ENCODE measurements at regions not wholly inside any gene's neighbourhood (a gene's known extent, or its start where the extent isn't known, plus 50 kb on each side); places are given as distances from the start of the nearest gene placed in this dataset.

DNA sequence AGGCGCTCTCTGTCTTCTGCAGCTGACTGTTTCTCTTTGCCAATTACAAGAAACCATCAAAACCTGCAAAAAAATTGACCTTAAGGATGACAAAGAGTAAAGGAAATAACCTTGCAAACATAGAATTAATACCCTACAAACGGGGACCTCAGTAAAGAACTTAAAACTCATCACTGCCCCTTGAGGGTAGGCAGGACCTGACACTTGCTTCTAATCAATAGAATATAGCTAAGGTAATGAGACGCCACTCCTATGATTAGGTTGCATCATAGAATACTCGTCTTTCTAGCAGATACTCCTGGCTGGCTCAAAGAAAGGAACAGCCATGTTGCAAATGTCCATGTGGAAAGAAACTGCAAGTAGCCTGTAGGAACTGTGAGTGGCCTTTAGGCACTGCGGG is 140.0 kb downstream of the XPNPEP1 start:
- intact Hi-C loops (cut with micrococcal nuclease): no loop called here
- Histone ChIP-seq H3K9me2 (replicated peaks; ENCODE audit: low read length) (no peaks in the 10 kb centered on the region), H4K20me1 (ENCODE audit: low read length) (no peaks in the 10 kb centered on the region), H3K79me2 (ENCODE audit: low read length) (no peaks in the 10 kb centered on the region), H3K27ac (ENCODE audit: low read length) (no peak overlapping the region), H3K4me2 (ENCODE audit: low read length) (no peak overlapping the region), H2AFZ (ENCODE audit: low read length) (no peak overlapping the region), H3K36me3 (ENCODE audit: low read depth, low read length) (no peaks in the 10 kb centered on the region), H3K27me3 (ENCODE audit: low read length) (no peaks in the 10 kb centered on the region), H3K9me3 (ENCODE audit: low read length) (no peaks in the 10 kb centered on the region), H3K9ac (ENCODE audit: low read length) (no peak overlapping the region), H3F3A (ENCODE audit: low read length, unreplicated experiment) (no peaks in the 10 kb centered on the region), H3K4me1 (ENCODE audit: insufficient read depth, low read length) (no peaks in the 10 kb centered on the region), H3K4me3 (ENCODE audit: low read length) (no peak overlapping the region)
- no TSS peak for BruUV-seq (replicated peaks)
- DNase-seq (no peak), ATAC-seq (no peak)
- TF ChIP-seq EZH2phosphoT487 (IDR thresholded peaks at IDR 0.05; ENCODE audit: borderline replicate concordance, low read length) (no peak), EZH2 (IDR thresholded peaks at IDR 0.05; ENCODE audit: low read length, unreplicated experiment) (no peak)
- TF ChIP-seq, protein P1, sequence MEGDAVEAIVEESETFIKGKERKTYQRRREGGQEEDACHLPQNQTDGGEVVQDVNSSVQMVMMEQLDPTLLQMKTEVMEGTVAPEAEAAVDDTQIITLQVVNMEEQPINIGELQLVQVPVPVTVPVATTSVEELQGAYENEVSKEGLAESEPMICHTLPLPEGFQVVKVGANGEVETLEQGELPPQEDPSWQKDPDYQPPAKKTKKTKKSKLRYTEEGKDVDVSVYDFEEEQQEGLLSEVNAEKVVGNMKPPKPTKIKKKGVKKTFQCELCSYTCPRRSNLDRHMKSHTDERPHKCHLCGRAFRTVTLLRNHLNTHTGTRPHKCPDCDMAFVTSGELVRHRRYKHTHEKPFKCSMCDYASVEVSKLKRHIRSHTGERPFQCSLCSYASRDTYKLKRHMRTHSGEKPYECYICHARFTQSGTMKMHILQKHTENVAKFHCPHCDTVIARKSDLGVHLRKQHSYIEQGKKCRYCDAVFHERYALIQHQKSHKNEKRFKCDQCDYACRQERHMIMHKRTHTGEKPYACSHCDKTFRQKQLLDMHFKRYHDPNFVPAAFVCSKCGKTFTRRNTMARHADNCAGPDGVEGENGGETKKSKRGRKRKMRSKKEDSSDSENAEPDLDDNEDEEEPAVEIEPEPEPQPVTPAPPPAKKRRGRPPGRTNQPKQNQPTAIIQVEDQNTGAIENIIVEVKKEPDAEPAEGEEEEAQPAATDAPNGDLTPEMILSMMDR (conservative IDR thresholded peaks at IDR 0.05; ENCODE audit: low read depth, low read length): no peak
- ChIA-PET POLR2A (ENCODE audit: unreplicated experiment) (no interaction called here), CTCF (no interaction called here)

DNA sequence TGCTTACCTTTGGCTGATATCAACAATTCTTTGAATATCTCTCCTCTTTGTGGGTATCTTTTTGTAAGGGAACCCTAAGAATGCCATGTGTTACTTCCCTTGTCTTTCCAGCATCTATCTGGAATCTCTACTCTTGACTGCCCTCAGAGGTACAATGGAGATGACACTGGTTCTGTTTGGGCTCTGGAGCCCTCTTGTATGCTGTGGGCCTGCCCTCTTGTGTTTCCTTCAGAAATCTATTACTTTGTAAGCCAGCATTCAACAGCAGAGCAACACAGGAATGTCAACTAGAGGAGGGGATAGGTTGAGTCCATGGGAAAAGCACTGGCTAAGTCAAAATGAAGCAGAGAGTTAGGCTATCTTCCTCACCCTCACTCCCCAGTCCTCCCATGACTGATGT is 142.3 kb downstream of the XPNPEP1 start:
- CTCF ChIA-PET: no interaction called here

DNA sequence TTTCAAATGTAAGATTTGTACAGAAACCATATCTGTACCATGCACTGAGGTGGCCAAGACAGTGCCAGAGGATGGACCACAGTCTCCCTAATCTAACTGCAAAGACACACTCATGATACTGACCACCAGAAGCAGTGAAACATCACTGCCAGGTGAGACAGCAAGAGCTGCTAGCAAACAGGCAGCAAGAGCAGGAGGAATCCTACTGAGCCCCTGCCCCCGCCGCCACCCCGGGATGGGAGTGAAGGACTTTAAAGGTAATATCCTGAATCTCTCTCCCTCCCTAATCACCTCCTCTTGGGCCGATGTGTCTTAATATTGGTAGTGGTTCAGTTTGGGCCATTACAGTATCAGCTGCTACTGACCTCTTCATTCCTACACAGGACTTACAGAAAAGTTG is 144.3 kb downstream of the XPNPEP1 start:
- Histone ChIP-seq H3K9me2 (replicated peaks; ENCODE audit: low read length) (no peaks in the 10 kb centered on the region), H3K4me2 (ENCODE audit: low read length) (no peak overlapping the region), H3K27ac (ENCODE audit: low read length) (no peak overlapping the region), H3K79me2 (ENCODE audit: low read length) (no peaks in the 10 kb centered on the region), H3K9ac (ENCODE audit: low read length) (no peak overlapping the region), H3K4me1 (ENCODE audit: insufficient read depth, low read length) (no peaks in the 10 kb centered on the region), H3K9me3 (ENCODE audit: low read length) (no peaks in the 10 kb centered on the region), H3K36me3 (ENCODE audit: low read depth, low read length) (no peaks in the 10 kb centered on the region), H2AFZ (ENCODE audit: low read length) (no peak overlapping the region), H3F3A (ENCODE audit: low read length, unreplicated experiment) (no peaks in the 10 kb centered on the region), H3K4me3 (ENCODE audit: low read length) (no peak overlapping the region), H3K27me3 (ENCODE audit: low read length) (no peaks in the 10 kb centered on the region), H4K20me1 (ENCODE audit: low read length) (no peaks in the 10 kb centered on the region)
- ChIA-PET CTCF (no interaction called here), POLR2A (ENCODE audit: unreplicated experiment) (no interaction called here)
- ATAC-seq (no peak), DNase-seq (no peak)
- TF ChIP-seq, protein P1 (conservative IDR thresholded peaks at IDR 0.05; ENCODE audit: low read depth, low read length): no peak
- no peak for TF ChIP-seq EZH2phosphoT487 (IDR thresholded peaks at IDR 0.05; ENCODE audit: borderline replicate concordance, low read length)
- intact Hi-C loops (cut with micrococcal nuclease): no loop called here
- BruUV-seq (replicated peaks): no TSS peak

More for the DNA sequence above, 142.3 kb downstream of the XPNPEP1 start:
- H3K9ac ChIP-seq (ENCODE audit: low read length): no peak overlapping the region
- H3K4me2 ChIP-seq (ENCODE audit: low read length): no peak overlapping the region
- no peaks in the 10 kb centered on the region for H3K9me2 ChIP-seq (replicated peaks; ENCODE audit: low read length)
- H3K79me2 ChIP-seq (ENCODE audit: low read length): no peaks in the 10 kb centered on the region
- H3F3A ChIP-seq (ENCODE audit: low read length, unreplicated experiment): no peaks in the 10 kb centered on the region
- ATAC-seq (no peak), DNase-seq (no peak)
- no peaks in the 10 kb centered on the region for H3K4me1 ChIP-seq (ENCODE audit: insufficient read depth, low read length)
- TF ChIP-seq EZH2 (IDR thresholded peaks at IDR 0.05; ENCODE audit: low read length, unreplicated experiment) (no peak), EZH2phosphoT487 (IDR thresholded peaks at IDR 0.05; ENCODE audit: borderline replicate concordance, low read length) (no peak)
- TF ChIP-seq, protein P1 (conservative IDR thresholded peaks at IDR 0.05; ENCODE audit: low read depth, low read length): no peak
- H3K9me3 ChIP-seq (ENCODE audit: low read length): no peaks in the 10 kb centered on the region
- no peak overlapping the region for H3K27ac ChIP-seq (ENCODE audit: low read length)
- H3K27me3 ChIP-seq (ENCODE audit: low read length): no peaks in the 10 kb centered on the region
- H3K4me3 ChIP-seq (ENCODE audit: low read length): no peak overlapping the region
- no peaks in the 10 kb centered on the region for H3K36me3 ChIP-seq (ENCODE audit: low read depth, low read length)
- no TSS peak for BruUV-seq (replicated peaks)
- POLR2A ChIA-PET (ENCODE audit: unreplicated experiment): no interaction called here
- intact Hi-C loops (cut with micrococcal nuclease): no loop called here
- no peaks in the 10 kb centered on the region for H4K20me1 ChIP-seq (ENCODE audit: low read length)
- no peak overlapping the region for H2AFZ ChIP-seq (ENCODE audit: low read length)
